ENCODE measurements at regions not wholly inside any gene's neighbourhood (a gene's known extent, or its start where the extent isn't known, plus 50 kb on each side); places are given as distances from the start of the nearest gene placed in this dataset.

GRCh38 chr10:128361487-128361886 is 235.3 kb upstream of the MKI67 start (continued):
- TF ChIP-seq REST (IDR thresholded peaks at IDR 0.05; ENCODE audit: low read depth) = no peak
- no peak for TF ChIP-seq ATF3 (IDR thresholded peaks at IDR 0.05)
- TF ChIP-seq YY1 (IDR thresholded peaks at IDR 0.05; ENCODE audit: extremely low read depth, insufficient replicate concordance, low read depth, low read length) = no peak
- TF ChIP-seq ZFX (IDR thresholded peaks at IDR 0.05) = no peak
- no peak for TF ChIP-seq SIN3A (IDR thresholded peaks at IDR 0.05; ENCODE audit: low read depth)
- TF ChIP-seq ZNF274 (IDR thresholded peaks at IDR 0.05; ENCODE audit: low read depth, low read length) = no peak
- TF ChIP-seq SRF (IDR thresholded peaks at IDR 0.05; ENCODE audit: low read depth) = no peak

- H3K4me2 ChIP-seq (ENCODE audit: low read length) = no peak overlapping the region
- no peaks in the 10 kb centered on the region for H4K20me1 ChIP-seq (ENCODE audit: insufficient read depth)
- no peaks in the 10 kb centered on the region for H3K9me3 ChIP-seq (ENCODE audit: control insufficient read depth in 1 of 2, insufficient read depth in 1 of 2, low read depth in 1 of 2, low read length in 2 of 2)
- H3K27me3 ChIP-seq (ENCODE audit: insufficient read depth, low read length) = peaks cover 51% of the 10 kb centered on the region
- ATAC-seq (no peak), DNase-seq (ENCODE audit: low read depth, low spot score) (no peak)
- no peak overlapping the region for H3K27ac ChIP-seq (ENCODE audit: low read depth, low read length)
- no peak overlapping the region for H3K4me3 ChIP-seq (replicated peaks in 1 of 2; ENCODE audit: low read depth in 1 of 2, low read length in 2 of 2)
- intact Hi-C loops (cut with micrococcal nuclease) = no loop called here
- RAD21 ChIA-PET (ENCODE audit: low non-redundant PET in 1 of 2, low total read pairs in 2 of 2, uncharacterized antibody in 2 of 2, unreplicated experiment in 2 of 2) = no interaction called here
- CTCF ChIA-PET = interaction anchor here (0.6 kb wide), 1 partner anchor 439 kb away, joined by 4 read pairs; no protein-coding TSS in a partner anchor
- H3K79me2 ChIP-seq (ENCODE audit: insufficient read depth, low read length) = no peaks in the 10 kb centered on the region
- H2AFZ ChIP-seq (ENCODE audit: low read depth, low read length, poor library complexity, severe bottlenecking) = no peak overlapping the region
- H3K36me3 ChIP-seq (ENCODE audit: control insufficient read depth in 1 of 2, insufficient read depth in 2 of 2, low read length in 2 of 2) = no peaks in the 10 kb centered on the region
- no peaks in the 10 kb centered on the region for H3K9me2 ChIP-seq (ENCODE audit: insufficient read depth)
- no peaks in the 10 kb centered on the region for H3K4me1 ChIP-seq (ENCODE audit: control insufficient read depth in 1 of 2, insufficient read depth in 2 of 2, low read length in 2 of 2)
- POLR2A ChIA-PET = no interaction called here
- TF ChIP-seq POLR2A (IDR thresholded peaks at IDR 0.05; ENCODE audit: borderline replicate concordance, extremely low read depth, insufficient read depth, insufficient read length) = no peak
- TF ChIP-seq MAX (IDR thresholded peaks at IDR 0.05) = no peak
- TF ChIP-seq EGR1 (IDR thresholded peaks at IDR 0.05; ENCODE audit: low read depth) = no peak
- TF ChIP-seq SRF (IDR thresholded peaks at IDR 0.05; ENCODE audit: low read depth) = no peak
- TF ChIP-seq EZH2 (IDR thresholded peaks at IDR 0.05) = no peak
- no TSS peak for BruUV-seq (replicated peaks)
- no peak overlapping the region for H3K9ac ChIP-seq (ENCODE audit: low read length)
Observed at GRCh38 chr10:128362514-128362913, 236.3 kb upstream of the MKI67 start.
